HepG2 (cell line): ENCODE measurements at regions not wholly inside any gene's neighbourhood (a gene's known extent, or its start where the extent isn't known, plus 50 kb on each side); places are given as distances from the start of the nearest gene placed in this dataset.

Experiments used
- ATAC-seq: fragments of 200-7000 bp; cut with Tn5 transposase; 3 replicates; pipeline ENCODE4 v1.9.1; 2020; ENCODE audit warnings: mild to moderate bottlenecking, moderate library complexity
- BruUV-seq: library from RNA; stranded (reverse); fragments of 400-500 nt; replicated peaks from 2 replicates; lab custom pipeline; 2021; lab: Mats Ljungman, UMichigan
- CTCF ChIA-PET: fragments of 300-600 bp; formaldehyde crosslinking; extraction: SDS; loops from one replicate; lab custom pipeline; 2021; ENCODE audit warnings: low total read pairs, inconsistent platforms, low intra/inter-chr PET ratio; lab: Yijun Ruan, JAX
- POLR2A ChIA-PET: fragments of 350-600 bp; sonication (Branson Sonifier 250); formaldehyde crosslinking; loops from one replicate; lab custom pipeline; 2020; ENCODE audit warnings: antibody characterized with exemption, inconsistent platforms; lab: Yijun Ruan, JAX
- DNase-seq: peaks from one replicate; pipeline ENCODE4 v3.0.0-alpha.2; 2015; ENCODE audit warnings: low spot score
- FAIRE-seq: peaks from 3 replicates; lab custom pipeline; 2011; peaks lifted over from hg19 to GRCh38; lab: Jason Lieb, UNC
- H2AFZ ChIP-seq: one replicate; pipeline ENCODE4 v1.6.1; 2011; ENCODE audit warnings: low read length, inconsistent platforms
- H3K27ac ChIP-seq: fragments of 300-600 bp; 3 replicates; pipeline ENCODE4 v1.8.0; 2011; ENCODE audit warnings: mixed run types, mild to moderate bottlenecking, mixed read lengths, low read length, inconsistent platforms; ENCODE audit not compliant: insufficient read depth; ENCODE audit errors: extremely low read length
- H3K27me3 ChIP-seq, 2 experiments: fragments of 200-600 bp in 1 of 2; 2 replicates in 1 of 2; 3 replicates in 1 of 2; pipeline versions ENCODE4 v1.6.0 to v1.8.0; 2011; ENCODE audit warnings: low read length in 2 of 2, mild to moderate bottlenecking in 2 of 2, moderate library complexity in 2 of 2, inconsistent platforms in 1 of 2; ENCODE audit not compliant: insufficient read depth in 2 of 2, control insufficient read depth in 1 of 2
- H3K36me3 ChIP-seq, 2 experiments: fragments of 200-600 bp in 1 of 2; replicated peaks in 1 of 2; 2 replicates in 1 of 2; 3 replicates in 1 of 2; pipeline versions ENCODE4 v1.5.1 to v1.8.0; 2011; ENCODE audit warnings: low read length in 2 of 2, inconsistent platforms in 1 of 2; ENCODE audit not compliant: insufficient read depth in 2 of 2, control insufficient read depth in 1 of 2
- H3K4me1 ChIP-seq: 2 replicates; pipeline ENCODE4 v1.5.1; 2012; ENCODE audit warnings: low read length, inconsistent platforms; ENCODE audit not compliant: insufficient read depth
- H3K4me2 ChIP-seq: 2 replicates; pipeline ENCODE4 v1.6.0; 2011; ENCODE audit warnings: low read depth, low read length, inconsistent platforms
- H3K4me3 ChIP-seq, 3 experiments: fragments of 200-600 bp in 1 of 3; sonication (generic), shearing (Covaris generic) in 1 of 3; replicated peaks in 1 of 3; 2 replicates each; pipeline ENCODE4 v1.5.1; 2011 to 2016; ENCODE audit warnings: low read length in 3 of 3, inconsistent platforms in 2 of 3, low read depth in 2 of 3, mild to moderate bottlenecking in 2 of 3, control low read depth in 1 of 3, mixed read lengths in 1 of 3; ENCODE audit not compliant: insufficient read depth in 1 of 3
- H3K79me2 ChIP-seq: one replicate; pipeline ENCODE4 v1.6.1; 2011; ENCODE audit warnings: low read length, inconsistent platforms; ENCODE audit not compliant: insufficient read depth
- H3K9ac ChIP-seq: 2 replicates; pipeline ENCODE4 v1.6.0; 2011; ENCODE audit warnings: mild to moderate bottlenecking, low read depth, low read length, inconsistent platforms; ENCODE audit not compliant: insufficient read depth
- H3K9me3 ChIP-seq: 2 replicates; pipeline ENCODE4 v1.5.1; 2012; ENCODE audit warnings: mild to moderate bottlenecking, low read length
- H4K20me1 ChIP-seq: 2 replicates; pipeline ENCODE4 v1.6.0; 2011; ENCODE audit warnings: inconsistent platforms, mild to moderate bottlenecking, low read length, moderate library complexity; ENCODE audit not compliant: insufficient read depth
- ARHGAP35 ChIP-seq: sonication (generic); formaldehyde crosslinking; IDR thresholded peaks from 2 replicates; pipeline ENCODE4 v1.9.0; 2022; ENCODE audit warnings: mild to moderate bottlenecking, inconsistent platforms, moderate library complexity, missing genetic modification reagents, borderline replicate concordance
- GRHL1 ChIP-seq: sonication (generic); formaldehyde crosslinking; conservative IDR thresholded peaks from 2 replicates; pipeline ENCODE4 v1.8.0; 2022; ENCODE audit warnings: missing genetic modification reagents
- KDM2A ChIP-seq: sonication (generic); formaldehyde crosslinking; IDR thresholded peaks from 2 replicates; pipeline ENCODE4 v1.4.0; 2020; ENCODE audit warnings: low read depth, missing genetic modification reagents, borderline replicate concordance
- NFYC ChIP-seq: IDR thresholded peaks from 2 replicates; pipeline ENCODE4 v1.6.1; 2016; ENCODE audit warnings: missing genetic modification reagents, missing compliant biosample characterization
- ZKSCAN1 ChIP-seq: fragments of 150-350 bp; IDR thresholded peaks from 2 replicates; pipeline ENCODE4 v1.6.1; 2014; ENCODE audit warnings: low read length
- ZNF543 ChIP-seq: sonication (generic); formaldehyde crosslinking; IDR thresholded peaks from 2 replicates; pipeline ENCODE4 v1.4.0; 2020; ENCODE audit warnings: mild to moderate bottlenecking, missing genetic modification reagents
- ZNF710 ChIP-seq: sonication (generic); formaldehyde crosslinking; IDR thresholded peaks from 2 replicates; pipeline ENCODE4 v1.5.0; 2020; ENCODE audit warnings: mild to moderate bottlenecking, missing genetic modification reagents, borderline replicate concordance
- ZNF713 ChIP-seq: sonication (generic); formaldehyde crosslinking; IDR thresholded peaks from 2 replicates; pipeline ENCODE4 v1.4.0; 2020; ENCODE audit warnings: mild to moderate bottlenecking, missing genetic modification reagents
- WGBS: methylation state at CpG from one replicate; pipeline ENCODE4 v1.1.6; 2017; ENCODE audit warnings: low lambda C conversion rate; 5-methylcytosine and 5-hydroxymethylcytosine counted together
- in situ Hi-C: cut with HindIII; loops from 2 replicates; pipeline ENCODE4 v1.10.0; 2017; ENCODE audit warnings: low pct_unique_long_range_greater_than_20kb; ENCODE audit not compliant: extremely low pct_ligation_motif_present
- intact Hi-C: fragments of 100-400 bp; cut with micrococcal nuclease; formaldehyde crosslinking; loops from one replicate; pipeline ENCODE4 v1.10.0; 2022; ENCODE audit not compliant: unreplicated experiment
- TF ChIP-seq, protein P1 (sequence below): sonication (generic); formaldehyde crosslinking; conservative IDR thresholded peaks from 2 replicates; pipeline ENCODE4 v1.4.0; 2020; ENCODE audit warnings: missing genetic modification reagents
- TF ChIP-seq, protein P2 (sequence below): sonication (generic); formaldehyde crosslinking; IDR thresholded peaks from 2 replicates; pipeline ENCODE4 v1.4.0; 2020; ENCODE audit warnings: low read depth, mild to moderate bottlenecking, missing genetic modification reagents

DNA sequence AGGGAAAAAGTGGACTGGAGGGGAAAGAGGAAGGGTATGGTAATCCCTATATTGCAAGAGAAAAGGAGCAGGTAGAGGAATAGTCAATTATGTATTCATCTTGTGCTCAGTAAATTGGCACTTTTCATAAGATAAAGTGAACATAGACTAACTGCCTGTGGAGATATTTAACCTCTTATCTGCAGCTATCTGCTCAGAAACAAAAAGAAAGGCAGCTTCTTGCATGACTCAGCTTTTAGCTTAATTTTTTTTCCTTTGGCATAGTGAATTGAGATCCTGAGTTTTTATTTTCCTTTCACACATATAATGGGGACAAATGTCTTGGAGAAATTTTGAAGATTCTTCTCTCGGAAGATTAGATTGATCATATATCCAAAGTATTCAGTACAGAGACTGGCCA is 127.6 kb upstream of the F3 start (continued):
- TF ChIP-seq, protein P1, sequence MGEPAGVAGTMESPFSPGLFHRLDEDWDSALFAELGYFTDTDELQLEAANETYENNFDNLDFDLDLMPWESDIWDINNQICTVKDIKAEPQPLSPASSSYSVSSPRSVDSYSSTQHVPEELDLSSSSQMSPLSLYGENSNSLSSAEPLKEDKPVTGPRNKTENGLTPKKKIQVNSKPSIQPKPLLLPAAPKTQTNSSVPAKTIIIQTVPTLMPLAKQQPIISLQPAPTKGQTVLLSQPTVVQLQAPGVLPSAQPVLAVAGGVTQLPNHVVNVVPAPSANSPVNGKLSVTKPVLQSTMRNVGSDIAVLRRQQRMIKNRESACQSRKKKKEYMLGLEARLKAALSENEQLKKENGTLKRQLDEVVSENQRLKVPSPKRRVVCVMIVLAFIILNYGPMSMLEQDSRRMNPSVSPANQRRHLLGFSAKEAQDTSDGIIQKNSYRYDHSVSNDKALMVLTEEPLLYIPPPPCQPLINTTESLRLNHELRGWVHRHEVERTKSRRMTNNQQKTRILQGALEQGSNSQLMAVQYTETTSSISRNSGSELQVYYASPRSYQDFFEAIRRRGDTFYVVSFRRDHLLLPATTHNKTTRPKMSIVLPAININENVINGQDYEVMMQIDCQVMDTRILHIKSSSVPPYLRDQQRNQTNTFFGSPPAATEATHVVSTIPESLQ (CRISPR knock-in tag): no peak
- TF ChIP-seq GRHL1 (CRISPR knock-in tag): no peak
- no peak for TF ChIP-seq ZNF710 (CRISPR knock-in tag)
- no peak for TF ChIP-seq NFYC (CRISPR knock-in tag)
- no peak for TF ChIP-seq KDM2A

GRCh38 chr1:94668528-94668927 is 127.0 kb upstream of the F3 start:
- no TSS peak for BruUV-seq
- intact Hi-C loops: no loop called here
- H3K9me3 ChIP-seq: no peaks in the 10 kb centered on the region
- no peaks in the 10 kb centered on the region for H3K4me1 ChIP-seq
- H3K4me3 ChIP-seq: no peak overlapping the region
- H2AFZ ChIP-seq: no peak overlapping the region
- FAIRE-seq (no peak), ATAC-seq (no peak), DNase-seq (no peak)
- no peaks in the 10 kb centered on the region for H4K20me1 ChIP-seq
- H3K36me3 ChIP-seq: no peaks in the 10 kb centered on the region
- WGBS: 89% methylated on average over 3 of the region's 3 CpGs
- no peak overlapping the region for H3K9ac ChIP-seq
- ChIA-PET CTCF (no interaction called here), POLR2A (no interaction called here)
- TF ChIP-seq ZNF543 (CRISPR knock-in tag) (no peak), ARHGAP35 (CRISPR knock-in tag) (no peak), ZNF713 (CRISPR knock-in tag) (no peak), ZKSCAN1 (no peak)
- TF ChIP-seq, protein P2, sequence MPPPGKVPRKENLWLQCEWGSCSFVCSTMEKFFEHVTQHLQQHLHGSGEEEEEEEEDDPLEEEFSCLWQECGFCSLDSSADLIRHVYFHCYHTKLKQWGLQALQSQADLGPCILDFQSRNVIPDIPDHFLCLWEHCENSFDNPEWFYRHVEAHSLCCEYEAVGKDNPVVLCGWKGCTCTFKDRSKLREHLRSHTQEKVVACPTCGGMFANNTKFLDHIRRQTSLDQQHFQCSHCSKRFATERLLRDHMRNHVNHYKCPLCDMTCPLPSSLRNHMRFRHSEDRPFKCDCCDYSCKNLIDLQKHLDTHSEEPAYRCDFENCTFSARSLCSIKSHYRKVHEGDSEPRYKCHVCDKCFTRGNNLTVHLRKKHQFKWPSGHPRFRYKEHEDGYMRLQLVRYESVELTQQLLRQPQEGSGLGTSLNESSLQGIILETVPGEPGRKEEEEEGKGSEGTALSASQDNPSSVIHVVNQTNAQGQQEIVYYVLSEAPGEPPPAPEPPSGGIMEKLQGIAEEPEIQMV (CRISPR knock-in tag): no peak
- no peak overlapping the region for H3K4me2 ChIP-seq
- H3K79me2 ChIP-seq: no peaks in the 10 kb centered on the region
- H3K27ac ChIP-seq: no peak overlapping the region
- in situ Hi-C loops: no loop called here
- H3K27me3 ChIP-seq: no peaks in the 10 kb centered on the region; a peak in 1 of 5 replicates
